ENCODE measurements at regions not wholly inside any gene's neighbourhood (a gene's known extent, or its start where the extent isn't known, plus 50 kb on each side); places are given as distances from the start of the nearest gene placed in this dataset.

DNA sequence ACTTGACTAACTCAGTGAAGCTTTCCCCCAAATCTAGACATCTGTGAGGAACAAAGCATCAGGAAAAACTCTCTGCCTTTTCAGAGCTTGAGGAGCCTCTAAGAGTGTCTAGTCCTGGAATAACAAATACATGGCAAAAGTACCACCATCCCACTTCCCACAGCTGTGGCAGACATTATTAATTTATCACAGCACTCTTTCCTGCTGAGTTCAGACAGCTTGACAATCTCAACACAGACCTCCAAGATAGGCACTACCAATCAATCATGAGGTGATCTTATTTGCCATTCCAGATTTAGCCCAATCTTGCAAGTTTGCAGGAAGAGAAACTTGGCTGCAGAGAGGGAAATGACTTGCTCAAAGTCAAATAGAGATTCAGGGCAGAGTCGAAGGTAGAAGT is 202.8 kb downstream of the MN1 start:
- no peak overlapping the region for H3K4me2 ChIP-seq (ENCODE audit: low read length)
- no peak overlapping the region for H3K27ac ChIP-seq (ENCODE audit: low read length)
- no peaks in the 10 kb centered on the region for H3K9me3 ChIP-seq (ENCODE audit: insufficient read depth, low read length)
- TF ChIP-seq EZH2phosphoT487 (IDR thresholded peaks at IDR 0.05; ENCODE audit: low read depth), result no peak
- TF ChIP-seq, protein P1, sequence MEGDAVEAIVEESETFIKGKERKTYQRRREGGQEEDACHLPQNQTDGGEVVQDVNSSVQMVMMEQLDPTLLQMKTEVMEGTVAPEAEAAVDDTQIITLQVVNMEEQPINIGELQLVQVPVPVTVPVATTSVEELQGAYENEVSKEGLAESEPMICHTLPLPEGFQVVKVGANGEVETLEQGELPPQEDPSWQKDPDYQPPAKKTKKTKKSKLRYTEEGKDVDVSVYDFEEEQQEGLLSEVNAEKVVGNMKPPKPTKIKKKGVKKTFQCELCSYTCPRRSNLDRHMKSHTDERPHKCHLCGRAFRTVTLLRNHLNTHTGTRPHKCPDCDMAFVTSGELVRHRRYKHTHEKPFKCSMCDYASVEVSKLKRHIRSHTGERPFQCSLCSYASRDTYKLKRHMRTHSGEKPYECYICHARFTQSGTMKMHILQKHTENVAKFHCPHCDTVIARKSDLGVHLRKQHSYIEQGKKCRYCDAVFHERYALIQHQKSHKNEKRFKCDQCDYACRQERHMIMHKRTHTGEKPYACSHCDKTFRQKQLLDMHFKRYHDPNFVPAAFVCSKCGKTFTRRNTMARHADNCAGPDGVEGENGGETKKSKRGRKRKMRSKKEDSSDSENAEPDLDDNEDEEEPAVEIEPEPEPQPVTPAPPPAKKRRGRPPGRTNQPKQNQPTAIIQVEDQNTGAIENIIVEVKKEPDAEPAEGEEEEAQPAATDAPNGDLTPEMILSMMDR (IDR thresholded peaks at IDR 0.05; ENCODE audit: low read depth, low read length), result no peak
- no peaks in the 10 kb centered on the region for H3K4me1 ChIP-seq (ENCODE audit: low read length)
- H3K79me2 ChIP-seq (ENCODE audit: low read length), result no peaks in the 10 kb centered on the region
- H3K9ac ChIP-seq (ENCODE audit: low read length), result no peak overlapping the region
- H3K4me3 ChIP-seq (ENCODE audit: low read length), result no peak overlapping the region
- no peaks in the 10 kb centered on the region for H3K36me3 ChIP-seq (replicated peaks; ENCODE audit: low read depth, low read length)
- no peak overlapping the region for H2AFZ ChIP-seq (ENCODE audit: low read depth, low read length)
- H3K27me3 ChIP-seq (ENCODE audit: low read depth, low read length), result peaks cover 21% of the 10 kb centered on the region; the same call in 1 of the 2 replicates
- H4K20me1 ChIP-seq (ENCODE audit: insufficient read depth, low read length), result no peaks in the 10 kb centered on the region

GRCh38 chr22:27601195-27601594 is 200.4 kb downstream of the MN1 start:
- no peaks in the 10 kb centered on the region for H3K9me3 ChIP-seq (ENCODE audit: insufficient read depth, low read length)
- no peak overlapping the region for H3K4me3 ChIP-seq (ENCODE audit: low read length)
- no peaks in the 10 kb centered on the region for H3K4me1 ChIP-seq (ENCODE audit: low read length)
- no peaks in the 10 kb centered on the region for H3K36me3 ChIP-seq (replicated peaks; ENCODE audit: low read depth, low read length)
- TF ChIP-seq, protein P1 (IDR thresholded peaks at IDR 0.05; ENCODE audit: low read depth, low read length), result no peak
- TF ChIP-seq EZH2phosphoT487 (IDR thresholded peaks at IDR 0.05; ENCODE audit: low read depth), result no peak
- no peak overlapping the region for H2AFZ ChIP-seq (ENCODE audit: low read depth, low read length)
- no peak overlapping the region for H3K27ac ChIP-seq (ENCODE audit: low read length)
- H3K4me2 ChIP-seq (ENCODE audit: low read length), result no peak overlapping the region
- no peaks in the 10 kb centered on the region for H4K20me1 ChIP-seq (ENCODE audit: insufficient read depth, low read length)
- H3K79me2 ChIP-seq (ENCODE audit: low read length), result no peaks in the 10 kb centered on the region
- peaks cover 23% of the 10 kb centered on the region for H3K27me3 ChIP-seq (ENCODE audit: low read depth, low read length)
- H3K9ac ChIP-seq (ENCODE audit: low read length), result no peak overlapping the region

DNA sequence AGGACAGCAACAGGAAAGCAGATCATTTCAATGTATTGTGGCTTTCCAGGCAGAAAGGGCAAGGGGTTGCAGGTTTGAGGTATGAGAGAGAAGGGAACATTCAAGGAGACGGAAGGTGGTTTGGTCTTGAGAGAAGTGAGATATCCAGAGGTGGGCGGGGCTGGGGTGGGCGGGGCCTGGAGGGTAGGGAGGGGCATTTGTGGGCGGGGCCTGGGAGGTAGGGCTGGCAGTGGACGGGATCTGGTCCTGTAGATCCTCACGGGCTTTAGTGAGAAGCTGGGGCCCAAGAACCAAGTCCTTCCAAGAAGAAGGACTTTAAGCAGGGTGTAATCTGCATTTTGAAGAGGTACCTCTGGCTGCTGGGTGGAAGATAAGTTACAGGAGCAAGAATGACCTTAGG is 199.2 kb downstream of the MN1 start:
- H3K4me2 ChIP-seq (ENCODE audit: low read length), result no peak overlapping the region
- H3K79me2 ChIP-seq (ENCODE audit: low read length), result no peaks in the 10 kb centered on the region
- peaks cover 26% of the 10 kb centered on the region for H3K27me3 ChIP-seq (ENCODE audit: low read depth, low read length)
- TF ChIP-seq EZH2phosphoT487 (IDR thresholded peaks at IDR 0.05; ENCODE audit: low read depth), result no peak
- TF ChIP-seq, protein P1 (IDR thresholded peaks at IDR 0.05; ENCODE audit: low read depth, low read length), result no peak
- no peaks in the 10 kb centered on the region for H4K20me1 ChIP-seq (ENCODE audit: insufficient read depth, low read length)
- no peaks in the 10 kb centered on the region for H3K36me3 ChIP-seq (replicated peaks; ENCODE audit: low read depth, low read length)
- no peaks in the 10 kb centered on the region for H3K4me1 ChIP-seq (ENCODE audit: low read length)
- no peak overlapping the region for H3K4me3 ChIP-seq (ENCODE audit: low read length)
- no peaks in the 10 kb centered on the region for H3K9me3 ChIP-seq (ENCODE audit: insufficient read depth, low read length)
- H2AFZ ChIP-seq (ENCODE audit: low read depth, low read length), result no peak overlapping the region
- no peak overlapping the region for H3K9ac ChIP-seq (ENCODE audit: low read length)
- no peak overlapping the region for H3K27ac ChIP-seq (ENCODE audit: low read length)

- H3K79me2 ChIP-seq (ENCODE audit: low read length), result no peaks in the 10 kb centered on the region
- no peaks in the 10 kb centered on the region for H3K4me1 ChIP-seq (ENCODE audit: low read length)
- H3K27me3 ChIP-seq (ENCODE audit: low read depth, low read length), result peaks cover 24% of the 10 kb centered on the region
- H3K4me3 ChIP-seq (ENCODE audit: low read length), result no peak overlapping the region
- H3K27ac ChIP-seq (ENCODE audit: low read length), result no peak overlapping the region
- H4K20me1 ChIP-seq (ENCODE audit: insufficient read depth, low read length), result no peaks in the 10 kb centered on the region
- no peak overlapping the region for H3K9ac ChIP-seq (ENCODE audit: low read length)
- no peak overlapping the region for H3K4me2 ChIP-seq (ENCODE audit: low read length)
- H3K36me3 ChIP-seq (replicated peaks; ENCODE audit: low read depth, low read length), result no peaks in the 10 kb centered on the region
- TF ChIP-seq EZH2phosphoT487 (IDR thresholded peaks at IDR 0.05; ENCODE audit: low read depth), result no peak
- TF ChIP-seq, protein P1 (IDR thresholded peaks at IDR 0.05; ENCODE audit: low read depth, low read length), result no peak
- H2AFZ ChIP-seq (ENCODE audit: low read depth, low read length), result no peak overlapping the region
- H3K9me3 ChIP-seq (ENCODE audit: insufficient read depth, low read length), result no peaks in the 10 kb centered on the region
Observed at GRCh38 chr22:27603111-27603799, 198.3 kb downstream of the MN1 start.
